GM10248 (cell line): ENCODE measurements at regions not wholly inside any gene's neighbourhood (a gene's known extent, or its start where the extent isn't known, plus 50 kb on each side); places are given as distances from the start of the nearest gene placed in this dataset.

Experiments
- CTCF ChIA-PET: fragments of 300-600 bp; sonication (Branson Sonifier 250); formaldehyde crosslinking; extraction: SDS; loops from one replicate; lab custom pipeline; 2021; ENCODE audit warnings: antibody characterized with exemption; lab: Yijun Ruan, JAX
- POLR2A ChIA-PET: fragments of 350-650 bp; sonication (Branson Sonifier 250); formaldehyde crosslinking; extraction: SDS; loops from one replicate; lab custom pipeline; 2020; ENCODE audit warnings: antibody characterized with exemption; lab: Yijun Ruan, JAX
- DNase-seq: peaks from one replicate; pipeline ENCODE4 v3.0.0; 2012; ENCODE audit errors: extremely low spot score
- CTCF ChIP-seq: IDR thresholded peaks from 2 replicates; pipeline ENCODE4 v1.5.1; 2012; ENCODE audit warnings: mild to moderate bottlenecking, low read depth; ENCODE audit errors: extremely low read depth, missing control alignments, control extremely low read depth

- POLR2A ChIA-PET: no interaction called here
- TF ChIP-seq CTCF: no peak
- DNase-seq: no peak
- CTCF ChIA-PET: interaction anchor here (0.8 to 1.8 kb wide), 3 partner anchors 10 to 395 kb away, joined by 3 to 5 read pairs (median 3); no protein-coding TSS in a partner anchor
Measured at GRCh38 chr2:120685066-120685973, 50.3 kb upstream of the GLI2 start.
